HEK293 (cell line): ENCODE measurements at regions not wholly inside any gene's neighbourhood (a gene's known extent, or its start where the extent isn't known, plus 50 kb on each side); places are given as distances from the start of the nearest gene placed in this dataset.

Experiments
- KLF16 ChIP-seq: fragments of 450-650 bp; formaldehyde crosslinking; IDR thresholded peaks from 2 replicates; pipeline ENCODE4 v1.5.1; 2017; ENCODE audit warnings: missing biosample characterization, missing genetic modification characterization
- YY1 ChIP-seq: fragments of 450-650 bp; formaldehyde crosslinking; IDR thresholded peaks from 2 replicates; pipeline ENCODE4 v1.5.1; 2018; ENCODE audit warnings: missing biosample characterization, missing genetic modification characterization
- ZNF274 ChIP-seq, 2 experiments: fragments of 200-500 bp in 1 of 2; fragments of 450-650 bp in 1 of 2; sonication (Bioruptor generic) in 1 of 2; formaldehyde crosslinking in 1 of 2; IDR thresholded peaks; 2 replicates each; pipeline versions ENCODE4 v1.5.1 to v1.6.1; 2014 to 2016; ENCODE audit warnings: borderline replicate concordance in 1 of 2, inconsistent platforms in 1 of 2, low read length in 1 of 2, missing biosample characterization in 1 of 2, missing genetic modification characterization in 1 of 2
- ZNF433 ChIP-seq: fragments of 450-650 bp; formaldehyde crosslinking; IDR thresholded peaks from 2 replicates; pipeline ENCODE4 v1.5.1; 2016; ENCODE audit warnings: missing biosample characterization, missing genetic modification characterization, low read depth
- ZNF510 ChIP-seq: fragments of 450-650 bp; formaldehyde crosslinking; IDR thresholded peaks from 2 replicates; pipeline ENCODE4 v1.5.1; 2018; ENCODE audit warnings: mild to moderate bottlenecking, missing genetic modification characterization, missing biosample characterization; ENCODE audit not compliant: insufficient replicate concordance
- ZNF561 ChIP-seq: fragments of 450-650 bp; IDR thresholded peaks from 2 replicates; pipeline ENCODE4 v1.5.1; 2018; ENCODE audit warnings: missing biosample characterization, missing genetic modification characterization, borderline replicate concordance
- ZNF664 ChIP-seq: fragments of 450-650 bp; formaldehyde crosslinking; IDR thresholded peaks from 2 replicates; pipeline ENCODE4 v1.5.1; 2016; ENCODE audit warnings: missing biosample characterization, missing genetic modification characterization
- ZXDB ChIP-seq: fragments of 450-650 bp; formaldehyde crosslinking; IDR thresholded peaks from 2 replicates; pipeline ENCODE4 v1.5.1; 2016; ENCODE audit warnings: missing biosample characterization, missing genetic modification characterization
- TF ChIP-seq, protein P1 (sequence below): fragments of 450-650 bp; formaldehyde crosslinking; IDR thresholded peaks from 2 replicates; pipeline ENCODE4 v1.5.1; 2016; ENCODE audit warnings: missing biosample characterization, missing genetic modification characterization
- TF ChIP-seq, protein P2 (sequence below): sonication (generic); formaldehyde crosslinking; IDR thresholded peaks from 2 replicates; pipeline ENCODE4 v1.8.1; 2022; ENCODE audit warnings: mild to moderate bottlenecking, moderate library complexity, missing genetic modification reagents
- TF ChIP-seq, protein P3 (sequence below): fragments of 450-650 bp; formaldehyde crosslinking; IDR thresholded peaks from 2 replicates; pipeline ENCODE4 v1.5.1; 2016; ENCODE audit warnings: missing biosample characterization, missing genetic modification characterization
- TF ChIP-seq, protein P4 (sequence below): fragments of 450-650 bp; formaldehyde crosslinking; IDR thresholded peaks from 2 replicates; pipeline ENCODE4 v1.5.1; 2016; ENCODE audit warnings: missing biosample characterization, missing genetic modification characterization
- TF ChIP-seq, protein P5 (sequence below): fragments of 450-650 bp; formaldehyde crosslinking; IDR thresholded peaks from 2 replicates; pipeline ENCODE4 v1.5.1; 2017; ENCODE audit warnings: missing biosample characterization, missing genetic modification characterization

DNA sequence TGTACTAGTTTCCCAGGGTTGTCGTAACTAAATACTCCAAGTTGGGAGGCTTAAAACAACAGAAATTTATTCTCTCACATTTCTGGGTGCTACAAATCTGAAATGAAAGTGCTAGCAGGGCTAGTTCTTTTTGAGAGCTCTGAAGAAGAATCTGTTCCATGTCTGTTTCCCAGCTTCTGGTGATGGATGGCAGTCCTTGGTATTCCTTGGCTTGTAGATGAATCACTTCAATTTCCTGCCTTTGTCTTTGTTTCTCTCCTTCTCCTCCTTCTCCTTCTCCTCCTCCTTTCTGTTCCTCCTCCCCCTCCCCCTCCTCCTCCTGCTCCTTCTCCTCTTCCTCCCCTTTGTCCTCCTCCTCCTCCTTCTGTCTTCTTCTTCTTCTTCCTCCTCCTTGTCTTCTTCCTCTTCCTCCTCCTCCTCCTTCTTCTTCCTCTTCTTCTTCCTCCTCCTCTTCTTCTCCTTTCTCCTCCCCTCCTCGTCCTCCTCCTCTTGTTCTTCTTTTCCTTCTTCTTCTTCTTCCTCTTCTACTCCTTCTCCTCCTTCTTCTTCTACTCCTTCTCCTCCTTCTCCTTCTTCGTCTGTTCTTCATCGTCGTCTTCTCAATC lies 104.7 kb upstream of the ANKRD55 start:
- TF ChIP-seq, protein P1, sequence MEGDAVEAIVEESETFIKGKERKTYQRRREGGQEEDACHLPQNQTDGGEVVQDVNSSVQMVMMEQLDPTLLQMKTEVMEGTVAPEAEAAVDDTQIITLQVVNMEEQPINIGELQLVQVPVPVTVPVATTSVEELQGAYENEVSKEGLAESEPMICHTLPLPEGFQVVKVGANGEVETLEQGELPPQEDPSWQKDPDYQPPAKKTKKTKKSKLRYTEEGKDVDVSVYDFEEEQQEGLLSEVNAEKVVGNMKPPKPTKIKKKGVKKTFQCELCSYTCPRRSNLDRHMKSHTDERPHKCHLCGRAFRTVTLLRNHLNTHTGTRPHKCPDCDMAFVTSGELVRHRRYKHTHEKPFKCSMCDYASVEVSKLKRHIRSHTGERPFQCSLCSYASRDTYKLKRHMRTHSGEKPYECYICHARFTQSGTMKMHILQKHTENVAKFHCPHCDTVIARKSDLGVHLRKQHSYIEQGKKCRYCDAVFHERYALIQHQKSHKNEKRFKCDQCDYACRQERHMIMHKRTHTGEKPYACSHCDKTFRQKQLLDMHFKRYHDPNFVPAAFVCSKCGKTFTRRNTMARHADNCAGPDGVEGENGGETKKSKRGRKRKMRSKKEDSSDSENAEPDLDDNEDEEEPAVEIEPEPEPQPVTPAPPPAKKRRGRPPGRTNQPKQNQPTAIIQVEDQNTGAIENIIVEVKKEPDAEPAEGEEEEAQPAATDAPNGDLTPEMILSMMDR (tag by site-specific recombination) = no peak
- TF ChIP-seq ZNF510 (tag by site-specific recombination) = no peak
- TF ChIP-seq, protein P2, sequence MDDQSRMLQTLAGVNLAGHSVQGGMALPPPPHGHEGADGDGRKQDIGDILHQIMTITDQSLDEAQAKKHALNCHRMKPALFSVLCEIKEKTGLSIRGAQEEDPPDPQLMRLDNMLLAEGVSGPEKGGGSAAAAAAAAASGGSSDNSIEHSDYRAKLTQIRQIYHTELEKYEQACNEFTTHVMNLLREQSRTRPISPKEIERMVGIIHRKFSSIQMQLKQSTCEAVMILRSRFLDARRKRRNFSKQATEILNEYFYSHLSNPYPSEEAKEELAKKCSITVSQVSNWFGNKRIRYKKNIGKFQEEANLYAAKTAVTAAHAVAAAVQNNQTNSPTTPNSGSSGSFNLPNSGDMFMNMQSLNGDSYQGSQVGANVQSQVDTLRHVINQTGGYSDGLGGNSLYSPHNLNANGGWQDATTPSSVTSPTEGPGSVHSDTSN = no peak
- TF ChIP-seq KLF16 (tag by site-specific recombination) = no peak
- TF ChIP-seq YY1 (tag by site-specific recombination) = no peak
- no peak for TF ChIP-seq ZNF664 (tag by site-specific recombination)
- TF ChIP-seq ZNF561 (tag by site-specific recombination) = no peak
- TF ChIP-seq, protein P3, sequence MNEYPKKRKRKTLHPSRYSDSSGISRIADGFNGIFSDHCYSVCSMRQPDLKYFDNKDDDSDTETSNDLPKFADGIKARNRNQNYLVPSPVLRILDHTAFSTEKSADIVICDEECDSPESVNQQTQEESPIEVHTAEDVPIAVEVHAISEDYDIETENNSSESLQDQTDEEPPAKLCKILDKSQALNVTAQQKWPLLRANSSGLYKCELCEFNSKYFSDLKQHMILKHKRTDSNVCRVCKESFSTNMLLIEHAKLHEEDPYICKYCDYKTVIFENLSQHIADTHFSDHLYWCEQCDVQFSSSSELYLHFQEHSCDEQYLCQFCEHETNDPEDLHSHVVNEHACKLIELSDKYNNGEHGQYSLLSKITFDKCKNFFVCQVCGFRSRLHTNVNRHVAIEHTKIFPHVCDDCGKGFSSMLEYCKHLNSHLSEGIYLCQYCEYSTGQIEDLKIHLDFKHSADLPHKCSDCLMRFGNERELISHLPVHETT = no peak
- TF ChIP-seq, protein P4, sequence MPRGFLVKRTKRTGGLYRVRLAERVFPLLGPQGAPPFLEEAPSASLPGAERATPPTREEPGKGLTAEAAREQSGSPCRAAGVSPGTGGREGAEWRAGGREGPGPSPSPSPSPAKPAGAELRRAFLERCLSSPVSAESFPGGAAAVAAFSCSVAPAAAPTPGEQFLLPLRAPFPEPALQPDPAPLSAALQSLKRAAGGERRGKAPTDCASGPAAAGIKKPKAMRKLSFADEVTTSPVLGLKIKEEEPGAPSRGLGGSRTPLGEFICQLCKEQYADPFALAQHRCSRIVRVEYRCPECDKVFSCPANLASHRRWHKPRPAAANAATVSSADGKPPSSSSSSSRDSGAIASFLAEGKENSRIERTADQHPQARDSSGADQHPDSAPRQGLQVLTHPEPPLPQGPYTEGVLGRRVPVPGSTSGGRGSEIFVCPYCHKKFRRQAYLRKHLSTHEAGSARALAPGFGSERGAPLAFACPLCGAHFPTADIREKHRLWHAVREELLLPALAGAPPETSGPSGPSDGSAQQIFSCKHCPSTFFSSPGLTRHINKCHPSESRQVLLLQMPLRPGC (tag by site-specific recombination) = no peak
- no peak for TF ChIP-seq ZNF274 (IDR thresholded peaks at IDR 0.05; ENCODE audit: low read length)
- TF ChIP-seq ZNF274 (tag by site-specific recombination; IDR thresholded peaks at IDR 0.05; ENCODE audit: borderline replicate concordance) = no peak
- no peak for TF ChIP-seq ZXDB (tag by site-specific recombination)
- TF ChIP-seq, protein P5, sequence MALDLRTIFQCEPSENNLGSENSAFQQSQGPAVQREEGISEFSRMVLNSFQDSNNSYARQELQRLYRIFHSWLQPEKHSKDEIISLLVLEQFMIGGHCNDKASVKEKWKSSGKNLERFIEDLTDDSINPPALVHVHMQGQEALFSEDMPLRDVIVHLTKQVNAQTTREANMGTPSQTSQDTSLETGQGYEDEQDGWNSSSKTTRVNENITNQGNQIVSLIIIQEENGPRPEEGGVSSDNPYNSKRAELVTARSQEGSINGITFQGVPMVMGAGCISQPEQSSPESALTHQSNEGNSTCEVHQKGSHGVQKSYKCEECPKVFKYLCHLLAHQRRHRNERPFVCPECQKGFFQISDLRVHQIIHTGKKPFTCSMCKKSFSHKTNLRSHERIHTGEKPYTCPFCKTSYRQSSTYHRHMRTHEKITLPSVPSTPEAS (tag by site-specific recombination) = no peak
- TF ChIP-seq ZNF433 (tag by site-specific recombination) = no peak
